ENCODE measurements at regions not wholly inside any gene's neighbourhood (a gene's known extent, or its start where the extent isn't known, plus 50 kb on each side); places are given as distances from the start of the nearest gene placed in this dataset.
"Not testable (repeated sequence)": the region's sequence is repeated elsewhere in the genome, so short reads cannot be mapped to it uniquely, and the experiment has no call there.

DNA sequence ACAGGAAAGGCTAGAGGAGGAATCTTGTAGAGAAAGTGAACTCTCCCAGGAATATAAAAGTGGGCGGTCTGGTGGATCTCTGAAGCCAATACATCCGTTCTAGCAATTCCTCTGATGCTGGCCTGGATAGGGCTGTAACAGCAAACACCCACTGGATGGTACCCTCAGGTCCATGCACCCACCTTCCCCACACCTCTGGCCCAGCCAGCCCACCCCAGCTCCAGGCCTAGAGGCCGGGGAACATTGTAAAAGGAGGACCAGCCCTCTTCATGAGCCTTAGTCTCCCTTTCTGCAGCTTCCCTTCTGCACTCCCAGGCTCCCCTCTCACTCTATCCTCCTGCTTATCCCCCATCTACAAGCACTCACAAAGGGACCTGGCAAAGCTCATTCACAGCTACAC is 443.9 kb downstream of the BUD13 start:
- no peak for DNase-seq

DNA sequence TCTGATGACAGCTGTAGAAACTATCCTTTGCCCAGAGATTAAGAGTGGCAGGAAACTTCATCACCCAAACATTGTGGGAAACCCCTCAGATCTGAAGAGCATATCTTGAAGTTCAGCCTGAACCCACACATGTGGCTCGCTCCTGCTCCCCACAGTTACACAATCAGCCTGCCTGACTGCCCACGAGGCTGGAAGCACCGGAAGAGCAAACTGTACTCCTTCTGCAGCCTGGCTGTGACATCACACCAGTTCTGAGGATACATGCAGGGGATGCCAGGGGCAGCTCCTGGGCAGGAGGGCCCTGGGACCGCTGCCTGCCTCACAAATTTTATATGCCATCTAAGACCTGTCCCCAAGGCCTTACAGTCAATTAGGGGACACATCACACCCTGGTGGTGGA is 444.4 kb downstream of the BUD13 start:
- DNase-seq: no peak

DNA sequence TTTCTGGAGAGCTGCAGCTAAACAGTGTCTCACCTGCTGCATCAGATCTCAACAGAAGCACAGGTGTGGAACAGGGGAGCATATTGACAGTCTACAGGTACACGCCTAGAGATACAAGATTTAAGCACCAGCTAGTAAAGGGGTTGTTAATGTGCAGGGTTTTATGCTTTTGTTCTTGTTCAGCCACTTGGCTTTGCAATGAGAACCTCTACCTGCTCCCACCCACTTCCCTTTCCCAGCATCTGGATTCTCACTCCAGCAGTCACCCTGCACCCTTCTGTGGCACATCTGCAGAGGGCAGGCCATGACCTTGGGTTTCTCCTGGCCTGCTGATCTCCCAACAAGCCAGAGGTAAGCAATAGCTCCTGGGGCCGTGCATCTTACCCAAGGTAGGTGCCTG is 446.6 kb downstream of the BUD13 start:
- no peak for DNase-seq

DNA sequence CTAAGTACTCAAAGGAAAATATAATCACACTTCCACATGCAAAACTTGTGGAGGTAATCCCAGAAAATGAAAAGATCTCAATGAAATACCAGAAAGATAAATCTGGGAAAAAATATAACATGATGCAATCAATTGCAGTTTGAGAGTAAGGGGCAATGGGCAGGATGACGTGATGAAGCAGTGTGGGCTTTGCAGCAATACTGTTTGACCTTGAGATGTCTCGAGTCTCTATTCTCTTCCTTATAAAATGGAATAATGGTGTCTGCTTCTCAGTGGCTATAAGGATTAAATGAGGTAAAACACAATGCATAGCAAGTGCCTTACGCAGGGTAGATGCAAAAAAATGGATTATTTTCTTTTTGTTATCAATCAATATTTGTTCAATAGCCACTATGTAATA is 447.5 kb downstream of the BUD13 start:
- DNase-seq: no peak

DNA sequence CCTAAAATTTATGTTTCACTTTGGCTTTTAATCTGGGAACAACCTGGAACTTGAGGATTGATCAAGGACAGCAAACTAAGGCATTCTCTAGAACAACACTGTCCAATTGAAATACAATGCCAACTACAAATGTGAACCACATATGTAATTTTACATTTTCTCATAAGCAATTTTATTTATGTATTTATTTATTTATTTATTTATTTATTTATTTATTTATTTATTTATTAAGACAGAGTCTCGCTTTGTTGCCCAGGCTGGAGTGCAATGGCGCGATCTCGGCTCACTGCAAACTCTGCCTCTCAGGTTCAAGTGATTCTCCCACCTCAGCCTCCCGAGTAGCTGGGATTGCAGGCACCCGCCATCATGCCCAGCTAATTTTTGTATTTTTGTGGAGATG is 448.7 kb downstream of the BUD13 start:
- DNase-seq: not testable (repeated sequence)

DNA sequence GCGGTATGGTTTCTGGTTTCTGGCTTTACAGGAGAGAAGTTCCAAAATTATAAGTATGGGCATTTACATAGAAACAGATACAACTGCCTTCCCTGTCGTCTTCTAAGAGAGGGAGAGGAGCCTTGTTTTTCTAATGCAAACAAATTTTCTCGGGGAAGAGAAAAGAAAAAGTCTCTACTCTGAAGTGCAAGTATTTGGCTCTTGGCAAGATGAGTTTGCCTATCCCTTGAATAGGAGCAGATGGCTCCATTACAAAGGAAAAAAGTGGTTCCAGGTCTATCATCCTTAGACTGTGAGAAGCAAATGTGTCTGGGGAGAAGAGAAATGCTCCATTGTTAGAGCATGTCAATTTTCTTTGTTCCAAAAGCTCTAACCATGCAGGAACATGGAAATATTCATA is 455.6 kb downstream of the BUD13 start:
- DNase-seq: no peak

DNA sequence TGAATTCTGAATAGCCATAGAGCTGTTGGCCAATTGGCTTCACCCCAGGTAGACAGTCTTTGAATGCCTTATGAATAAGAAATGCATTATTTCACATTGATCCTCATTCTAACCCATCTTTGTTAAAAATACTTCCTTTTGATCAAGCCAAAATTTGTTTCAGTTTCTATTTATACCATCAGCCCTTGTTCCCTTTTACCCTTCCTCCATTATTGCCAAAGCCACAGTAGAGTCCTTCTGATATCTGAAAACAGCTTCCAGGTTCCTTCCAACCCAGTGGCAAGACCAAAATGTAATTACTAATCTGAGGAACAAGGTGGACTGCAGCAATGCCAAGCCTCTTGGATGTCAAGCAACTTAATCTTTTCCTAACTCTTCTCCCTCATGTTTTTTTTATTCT is 458.8 kb downstream of the BUD13 start:
- no peak for DNase-seq

DNA sequence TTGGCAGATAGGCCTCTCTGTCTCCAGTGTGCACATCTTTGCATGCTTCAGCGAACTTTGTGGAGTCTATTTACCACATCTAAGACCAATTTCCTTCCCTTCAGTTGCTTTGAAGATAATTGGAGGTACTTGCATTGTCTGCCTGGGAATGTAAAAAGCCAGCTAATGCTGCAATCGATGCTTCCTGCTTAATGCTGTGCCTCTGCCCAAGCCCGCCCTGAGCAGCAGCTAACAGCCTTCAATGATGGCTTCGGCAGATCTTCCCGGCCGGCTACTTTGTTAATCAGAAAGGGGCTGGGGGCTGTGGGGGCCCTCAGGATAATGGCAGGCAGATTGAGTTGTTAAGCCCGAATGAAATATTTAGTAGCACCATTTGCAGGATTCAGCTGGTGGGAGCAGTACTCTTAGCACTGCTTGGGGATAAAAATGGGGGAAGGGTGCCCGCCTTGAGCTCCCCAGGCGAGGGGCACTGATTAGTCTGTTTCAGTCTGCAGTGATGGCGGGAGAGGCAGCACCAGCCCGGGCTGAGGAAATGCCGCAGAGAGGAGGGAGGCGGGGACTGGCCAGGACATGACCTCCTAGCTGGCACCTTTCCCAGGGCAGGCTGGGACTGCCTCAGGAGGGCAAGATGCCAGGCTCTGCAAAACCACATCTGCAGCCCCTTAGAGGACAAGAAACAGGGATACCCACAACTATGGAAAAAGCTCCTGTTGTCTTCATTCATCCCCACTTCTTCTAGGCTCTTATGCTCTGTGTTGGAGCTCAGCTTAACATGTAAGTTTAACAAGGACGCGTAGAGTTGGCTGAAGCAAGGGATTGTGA is 460.0 kb downstream of the BUD13 start:
- peak; percentile 4 for DNase-seq

DNA sequence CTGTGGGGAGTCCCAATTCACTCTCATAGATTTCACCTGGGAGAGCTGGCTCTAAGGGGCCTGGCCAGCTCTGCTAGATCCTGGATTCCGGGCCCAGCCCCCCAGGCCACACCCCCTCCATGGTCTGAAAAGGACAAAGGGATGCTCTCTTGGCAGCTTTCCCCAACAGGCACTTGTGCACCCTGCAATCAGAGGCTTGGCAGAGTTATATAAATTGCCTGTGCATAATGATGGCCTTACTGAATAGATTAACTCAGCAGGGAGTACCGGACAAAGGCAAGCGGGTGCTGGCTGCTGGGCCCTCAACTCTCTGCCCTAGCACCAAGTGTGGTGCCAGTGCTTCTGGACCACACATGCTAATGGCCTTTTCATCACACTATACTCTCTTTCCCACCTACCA is 461.6 kb downstream of the BUD13 start:
- no peak for DNase-seq

DNA sequence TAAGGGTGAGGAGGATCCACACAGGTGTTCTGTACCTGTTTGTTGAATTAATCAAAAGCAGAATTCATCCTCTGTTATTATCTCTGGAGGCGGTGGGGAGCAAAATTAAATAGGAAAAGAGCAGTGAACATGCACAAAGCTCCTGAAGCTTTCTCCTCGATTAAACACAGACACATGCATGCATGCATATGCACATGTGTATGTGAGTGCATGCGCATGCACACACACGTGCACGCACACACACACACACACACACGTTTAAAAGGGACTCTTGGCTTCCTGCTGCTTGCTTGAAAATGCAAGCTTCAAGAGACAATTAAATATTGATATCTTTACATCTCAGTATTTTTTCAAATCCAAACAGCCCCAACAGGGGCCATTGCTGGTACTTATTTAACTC is 462.1 kb downstream of the BUD13 start:
- no peak for DNase-seq

DNA sequence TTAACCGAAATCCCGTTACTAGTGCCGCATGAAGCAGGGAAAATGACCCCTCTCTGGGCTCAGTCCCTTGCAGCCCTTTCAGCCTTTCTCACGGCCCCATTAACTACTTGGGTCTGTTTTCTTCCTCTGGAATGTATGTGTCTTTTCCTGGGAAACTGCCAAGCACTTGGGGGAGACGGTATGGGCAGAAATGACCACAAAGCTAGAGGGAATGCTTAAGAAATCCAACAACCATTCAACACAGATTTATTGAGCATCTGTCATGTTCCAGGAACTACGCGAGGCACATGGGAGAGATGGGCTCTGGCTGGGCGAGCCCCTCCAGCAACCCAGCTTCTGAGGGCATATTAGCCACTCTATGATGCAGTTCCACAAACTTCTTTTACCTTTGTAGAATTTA is 462.6 kb downstream of the BUD13 start:
- DNase-seq: peak; percentile 1

DNA sequence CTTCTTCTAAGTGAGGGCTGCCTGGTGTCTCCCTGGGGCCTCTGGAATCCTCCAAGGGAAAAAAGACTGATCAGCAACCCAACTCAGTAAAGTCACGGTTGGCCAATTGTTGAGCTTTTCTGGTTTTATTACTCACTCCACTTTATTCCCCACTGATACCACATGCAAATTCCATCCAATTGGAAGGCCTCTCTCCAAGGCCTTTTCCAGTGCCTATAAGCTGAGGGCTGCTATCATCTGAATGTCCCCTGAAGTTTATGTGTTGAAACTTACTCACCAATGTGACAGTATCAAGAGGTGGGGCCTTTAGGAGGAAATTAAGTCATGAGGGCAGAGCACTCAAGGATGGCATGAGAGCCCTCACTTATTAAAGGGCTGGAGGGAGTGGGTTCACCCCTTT is 463.3 kb downstream of the BUD13 start:
- no peak for DNase-seq

DNA sequence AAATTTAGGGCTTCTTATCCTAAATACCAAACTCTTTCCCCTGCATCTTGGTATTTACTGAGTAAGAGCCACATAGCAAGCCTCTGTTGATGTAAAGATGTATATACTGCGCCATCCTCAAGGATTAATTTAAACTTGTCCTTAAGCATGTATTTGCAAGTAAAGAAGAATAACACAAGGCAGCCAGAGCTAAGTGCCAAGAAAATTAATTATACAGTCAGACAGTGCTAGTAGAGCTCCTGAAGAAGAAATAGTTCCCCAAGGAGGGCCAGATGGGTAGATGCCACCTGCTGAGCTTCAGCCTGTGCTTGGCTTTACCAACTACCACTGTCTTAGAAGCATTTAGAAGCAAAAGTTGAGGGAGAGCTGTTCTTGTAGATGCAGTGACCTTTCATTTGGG is 470.0 kb downstream of the BUD13 start:
- DNase-seq: no peak

DNA sequence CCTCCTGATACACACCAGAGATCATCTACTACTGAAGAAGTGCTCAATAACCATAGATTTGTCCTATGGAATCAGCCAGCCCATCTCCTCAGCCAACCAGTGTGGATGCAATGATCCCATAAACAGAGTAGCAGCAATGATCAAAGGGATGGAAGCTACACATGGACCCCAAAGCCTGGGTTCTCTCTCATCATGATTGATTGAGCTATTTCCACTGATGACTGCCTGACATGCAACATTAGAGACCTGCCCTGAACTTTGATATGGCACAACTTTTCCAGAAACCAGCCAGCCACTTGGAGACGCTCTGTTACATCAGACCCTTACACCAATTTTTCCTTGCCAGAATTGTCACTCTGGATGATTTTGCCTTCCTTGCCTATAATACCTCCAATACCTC is 471.6 kb downstream of the BUD13 start:
- no peak for DNase-seq

DNA sequence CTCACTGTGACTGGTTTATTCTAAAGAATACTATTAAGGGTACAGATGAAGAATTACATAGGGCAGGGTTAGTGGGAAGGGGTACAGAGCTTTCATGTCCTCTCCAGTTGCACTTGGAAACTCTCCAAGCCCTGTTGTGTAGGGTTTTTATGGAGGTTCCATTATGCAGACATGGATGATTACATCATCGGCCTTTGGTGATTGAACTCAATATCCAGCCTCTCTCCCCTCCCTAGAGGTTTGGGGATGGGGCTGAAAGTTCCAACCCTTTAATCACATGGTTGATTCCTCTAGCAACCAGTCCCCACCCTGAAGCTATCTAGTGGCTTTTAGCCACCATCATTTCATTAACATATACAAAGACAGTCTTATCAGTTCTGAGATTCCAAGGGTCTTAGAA is 472.6 kb downstream of the BUD13 start:
- no peak for DNase-seq

DNA sequence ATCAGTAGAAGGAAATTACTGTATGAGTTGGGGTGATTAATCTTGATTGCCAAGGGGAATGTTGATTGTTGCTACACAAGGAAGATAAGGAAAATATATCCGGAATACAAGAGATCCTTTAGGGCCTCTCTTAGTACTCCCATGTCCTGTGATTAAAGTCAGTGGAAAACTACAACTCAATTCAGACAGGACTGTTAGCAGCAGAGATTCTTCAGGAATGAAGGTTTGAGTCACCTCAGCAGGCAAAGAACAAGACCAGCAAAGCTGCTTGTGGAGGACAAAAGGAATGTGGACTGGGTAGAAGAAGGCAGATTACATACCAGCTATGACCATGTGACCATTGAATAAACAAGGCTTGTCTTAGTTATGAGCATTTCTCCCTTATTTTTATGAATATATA is 478.2 kb downstream of the BUD13 start:
- DNase-seq: no peak

DNA sequence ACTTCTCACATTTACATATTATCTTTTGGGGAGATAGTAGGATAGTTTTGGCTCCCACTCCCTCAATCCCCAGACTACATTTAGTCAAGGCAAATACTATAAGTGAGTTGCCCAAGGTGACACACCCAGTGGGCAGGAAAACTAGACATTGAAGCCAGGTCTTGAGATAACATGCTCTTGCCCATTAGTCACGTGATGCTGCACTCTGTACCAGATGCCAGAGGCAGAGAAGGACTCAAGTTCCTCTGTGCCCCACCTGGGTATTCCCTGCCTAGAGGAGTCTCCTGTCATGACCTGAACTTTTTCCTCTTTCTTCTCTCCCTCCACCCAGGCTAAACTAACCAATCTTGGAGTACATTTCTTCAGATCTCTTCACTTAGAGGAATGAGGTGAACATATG is 484.9 kb downstream of the BUD13 start:
- DNase-seq: no peak

DNA sequence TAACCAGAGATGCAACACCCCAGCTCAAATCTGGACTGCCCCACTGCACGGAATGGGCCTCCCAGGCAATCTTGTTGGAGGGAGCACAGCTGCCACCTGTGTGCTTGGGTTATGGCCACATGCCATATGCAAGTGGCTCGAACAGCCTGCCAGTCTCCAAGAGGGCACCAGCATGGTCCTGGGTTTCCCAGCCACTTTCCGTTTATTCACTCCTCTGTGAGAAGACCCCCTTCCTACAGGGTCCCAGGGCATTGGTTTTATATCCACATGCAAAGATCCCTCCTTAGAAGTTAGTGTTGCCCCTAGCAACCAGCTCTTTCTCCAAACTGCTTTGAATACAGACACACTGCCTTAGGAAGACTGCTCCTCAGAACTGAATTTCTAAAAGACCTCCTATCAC is 487.8 kb downstream of the BUD13 start:
- DNase-seq: no peak

DNA sequence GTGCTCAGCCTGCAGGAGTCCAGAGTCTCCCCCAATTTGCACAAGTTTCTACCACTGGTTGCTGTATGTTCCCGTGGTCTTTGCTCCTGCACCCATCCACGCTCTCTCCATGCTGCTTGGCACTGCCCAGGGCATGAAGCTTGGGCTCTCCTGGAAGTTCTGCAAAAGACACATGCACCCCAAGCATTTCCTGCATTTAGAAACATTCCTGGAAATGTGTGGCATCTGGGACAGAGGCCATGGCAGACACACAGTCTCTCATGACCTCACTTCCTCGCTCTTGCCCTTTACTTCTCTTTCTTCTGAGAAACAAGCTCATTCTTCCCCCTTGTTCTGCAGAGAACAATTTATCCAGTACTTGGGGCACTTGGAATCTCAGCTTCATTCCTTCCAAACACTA is 489.5 kb downstream of the BUD13 start:
- no peak for DNase-seq

DNA sequence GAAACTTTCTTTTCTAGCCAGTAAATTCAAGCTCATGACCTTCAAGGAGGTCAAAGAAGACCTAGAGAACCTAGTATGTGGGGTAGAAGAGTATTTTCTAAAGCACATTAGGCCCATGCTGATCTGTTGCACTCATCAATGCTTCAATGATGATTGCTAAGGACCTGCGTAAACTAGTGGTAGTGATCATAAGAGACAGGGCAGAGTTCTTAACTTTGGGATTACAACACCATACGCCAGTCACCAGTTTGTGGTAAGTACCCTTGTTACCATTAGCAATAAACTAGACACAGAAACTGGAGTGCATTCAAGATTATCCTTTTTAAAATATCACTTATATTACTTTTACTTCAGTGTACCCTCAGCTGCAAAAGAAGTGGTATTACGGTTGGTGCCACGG is 490.3 kb downstream of the BUD13 start:
- no peak for DNase-seq

DNA sequence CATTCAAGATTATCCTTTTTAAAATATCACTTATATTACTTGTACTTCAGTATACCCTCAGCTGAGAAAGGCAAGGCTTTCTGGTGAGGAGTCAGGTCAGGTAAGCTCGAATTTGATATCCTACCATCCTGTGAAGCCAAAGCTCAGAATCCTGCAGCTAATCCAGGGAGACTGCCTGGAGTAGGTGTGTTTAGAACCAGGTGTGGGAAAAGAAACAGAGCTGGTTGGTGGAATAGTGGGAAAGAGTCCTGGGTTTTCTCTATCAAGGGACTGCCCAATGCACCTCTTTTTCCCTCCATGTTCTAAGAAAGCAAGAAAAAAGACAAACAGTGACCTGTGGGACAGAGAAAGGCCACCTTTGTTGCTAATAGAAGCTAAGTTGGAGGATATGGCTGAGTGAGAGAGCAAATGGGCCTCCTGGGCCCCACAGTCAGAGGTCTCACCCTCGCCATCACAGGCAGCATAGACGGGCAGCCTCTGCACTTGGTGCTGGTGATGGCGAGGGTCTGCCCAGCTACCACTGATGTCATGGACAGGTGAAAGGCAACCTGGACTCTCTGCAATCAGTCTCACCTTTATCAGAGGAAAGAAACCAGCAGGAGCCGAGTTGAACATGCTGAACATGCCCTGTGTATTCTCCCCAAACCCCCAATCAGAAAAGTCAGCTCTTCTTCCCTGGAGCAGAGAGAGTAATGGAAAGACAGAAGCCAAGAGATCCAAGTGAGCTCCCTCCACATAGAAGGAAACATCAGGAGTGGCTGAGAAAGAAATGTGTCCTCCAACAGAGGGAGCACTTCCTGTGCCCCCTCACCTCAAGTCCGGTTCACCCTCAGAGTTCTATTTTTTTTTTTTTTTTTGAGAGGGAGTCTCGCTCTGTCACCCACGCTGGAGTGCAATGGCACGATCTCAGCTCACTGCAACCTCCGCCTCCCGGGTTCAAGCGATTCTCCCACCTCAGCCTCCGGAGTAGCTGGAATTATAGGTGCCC is 491.3 kb downstream of the BUD13 start:
- DNase-seq: no peak

DNA sequence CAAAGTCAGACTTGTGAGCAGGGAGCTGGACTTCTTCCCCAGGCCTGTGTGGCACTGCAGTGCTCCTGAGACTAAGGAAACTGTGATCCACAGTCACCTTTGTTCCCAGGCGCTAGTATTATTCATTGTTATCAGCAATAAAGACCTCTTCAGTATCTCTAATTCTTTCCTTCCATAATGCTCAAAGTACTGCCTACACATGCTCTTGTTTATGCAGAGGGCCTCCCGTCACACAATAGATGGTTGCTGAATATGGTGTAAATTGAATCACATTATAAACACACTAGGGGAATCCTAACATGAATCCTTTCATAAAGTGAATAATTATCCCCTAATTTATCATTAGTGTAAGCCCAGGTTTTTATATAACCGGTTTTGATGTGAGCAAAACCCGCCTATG is 493.3 kb downstream of the BUD13 start:
- DNase-seq: no peak

DNA sequence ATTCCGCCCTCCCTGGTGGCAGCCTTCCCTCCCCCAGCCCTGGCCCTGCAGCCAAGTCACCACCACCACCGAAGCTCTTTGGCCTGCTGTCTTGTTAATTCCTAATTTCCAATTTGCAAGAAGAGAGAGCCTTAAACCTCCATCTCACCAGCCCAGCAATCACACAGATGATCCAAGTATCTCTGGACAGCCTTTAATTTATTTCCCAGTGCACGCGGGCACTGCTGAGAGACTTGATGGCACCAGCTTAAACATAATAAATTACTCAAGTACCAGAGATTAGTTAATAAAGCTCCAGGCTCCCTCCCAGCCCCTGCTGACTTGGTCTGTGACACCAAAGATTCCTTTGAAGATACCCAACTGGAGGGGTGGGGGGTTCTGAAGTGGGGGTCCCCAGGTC is 494.7 kb downstream of the BUD13 start:
- no peak for DNase-seq

All from EL (cell line).